Liver (tissue), 3 donors: ENCODE measurements at regions not wholly inside any gene's neighbourhood (a gene's known extent, or its start where the extent isn't known, plus 50 kb on each side); places are given as distances from the start of the nearest gene placed in this dataset.

Source experiments
- CTCF ChIP-seq: fragments of 150-350 bp; IDR thresholded peaks from 2 replicates; pipeline ENCODE4 v1.5.1; 2017; ENCODE audit warnings: improper control_type of control experiment, low read depth, low read length; ENCODE audit not compliant: missing input control
- JUND ChIP-seq, 2 donors: IDR thresholded peaks; 2 replicates each; pipeline ENCODE4 v1.6.1; 2016; ENCODE audit warnings: antibody characterized with exemption in 2 of 2
- MAX ChIP-seq: IDR thresholded peaks from 2 replicates; pipeline ENCODE4 v1.6.1; 2016; ENCODE audit warnings: antibody characterized with exemption
- REST ChIP-seq: IDR thresholded peaks from 2 replicates; pipeline ENCODE4 v1.6.1; 2016; ENCODE audit warnings: antibody characterized with exemption, mild to moderate bottlenecking
- RXRA ChIP-seq, 2 donors: IDR thresholded peaks; 2 replicates each; pipeline ENCODE4 v1.6.1; 2017 to 2018; ENCODE audit warnings: antibody characterized with exemption in 2 of 2, mild to moderate bottlenecking in 1 of 2
- donor health status: healthy.
- donor health status: healthy.

GRCh38 chr14:83548061-83548839, 1981.7 kb upstream of the FLRT2 start:
- TF ChIP-seq CTCF (no peak), RXRA (IDR thresholded peaks at IDR 0.05) (no peak), REST (no peak), JUND (IDR thresholded peaks at IDR 0.05) (no peak), MAX (no peak)
